ENCODE measurements at regions not wholly inside any gene's neighbourhood (a gene's known extent, or its start where the extent isn't known, plus 50 kb on each side); places are given as distances from the start of the nearest gene placed in this dataset.

DNA sequence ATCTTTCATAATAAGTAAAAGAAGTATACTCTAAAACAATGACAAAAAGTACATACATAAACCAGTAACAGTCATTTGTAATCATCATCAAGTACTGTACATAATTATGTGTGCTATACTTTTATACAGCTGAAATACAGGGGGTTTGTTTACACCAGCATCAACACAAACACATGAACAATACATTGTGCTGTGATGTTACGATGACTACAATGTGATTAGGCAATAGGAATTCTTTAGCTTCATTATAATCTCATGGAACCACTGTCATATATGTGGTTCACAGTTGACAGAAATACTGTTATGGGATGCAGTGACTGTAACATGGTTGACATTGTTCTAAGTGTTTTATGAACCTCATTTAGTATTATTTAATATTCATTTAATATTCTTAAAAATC, 914.4 kb upstream of the TENM4 start:
- no peaks in the 10 kb centered on the region for H3K9me2 ChIP-seq (ENCODE audit: insufficient read depth, low read length)
- no peaks in the 10 kb centered on the region for H3K4me1 ChIP-seq (ENCODE audit: insufficient read depth, low read length, poor library complexity, severe bottlenecking)
- no peaks in the 10 kb centered on the region for H3K9me3 ChIP-seq (ENCODE audit: low read length)
- no peaks in the 10 kb centered on the region for H3K36me3 ChIP-seq (ENCODE audit: insufficient read depth, low read length)
- H2AFZ ChIP-seq (ENCODE audit: low read length) = no peak overlapping the region
- H3K4me2 ChIP-seq (ENCODE audit: low read length) = no peak overlapping the region
- no peak overlapping the region for H3K27ac ChIP-seq (ENCODE audit: low read depth, low read length, poor library complexity, severe bottlenecking)
- intact Hi-C loops (cut with micrococcal nuclease; ENCODE audit: unreplicated experiment) = no loop called here
- H4K20me1 ChIP-seq (ENCODE audit: insufficient read depth, low read length) = no peaks in the 10 kb centered on the region
- DNase-seq (ENCODE audit: low spot score) = no peak
- POLR2A ChIA-PET = no interaction called here
- H3K79me2 ChIP-seq (ENCODE audit: insufficient read depth, low read depth, low read length) = no peaks in the 10 kb centered on the region
- no peak overlapping the region for H3K4me3 ChIP-seq (ENCODE audit: low read depth, low read length, poor library complexity, severe bottlenecking)
- CTCF ChIA-PET (ENCODE audit: unreplicated experiment) = no interaction called here
- BruUV-seq (replicated peaks) = no TSS peak
- no peak for TF ChIP-seq EZH2phosphoT487 (IDR thresholded peaks at IDR 0.05; ENCODE audit: borderline replicate concordance, low read depth, low read length)
- TF ChIP-seq, protein P1, sequence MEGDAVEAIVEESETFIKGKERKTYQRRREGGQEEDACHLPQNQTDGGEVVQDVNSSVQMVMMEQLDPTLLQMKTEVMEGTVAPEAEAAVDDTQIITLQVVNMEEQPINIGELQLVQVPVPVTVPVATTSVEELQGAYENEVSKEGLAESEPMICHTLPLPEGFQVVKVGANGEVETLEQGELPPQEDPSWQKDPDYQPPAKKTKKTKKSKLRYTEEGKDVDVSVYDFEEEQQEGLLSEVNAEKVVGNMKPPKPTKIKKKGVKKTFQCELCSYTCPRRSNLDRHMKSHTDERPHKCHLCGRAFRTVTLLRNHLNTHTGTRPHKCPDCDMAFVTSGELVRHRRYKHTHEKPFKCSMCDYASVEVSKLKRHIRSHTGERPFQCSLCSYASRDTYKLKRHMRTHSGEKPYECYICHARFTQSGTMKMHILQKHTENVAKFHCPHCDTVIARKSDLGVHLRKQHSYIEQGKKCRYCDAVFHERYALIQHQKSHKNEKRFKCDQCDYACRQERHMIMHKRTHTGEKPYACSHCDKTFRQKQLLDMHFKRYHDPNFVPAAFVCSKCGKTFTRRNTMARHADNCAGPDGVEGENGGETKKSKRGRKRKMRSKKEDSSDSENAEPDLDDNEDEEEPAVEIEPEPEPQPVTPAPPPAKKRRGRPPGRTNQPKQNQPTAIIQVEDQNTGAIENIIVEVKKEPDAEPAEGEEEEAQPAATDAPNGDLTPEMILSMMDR (conservative IDR thresholded peaks at IDR 0.05; ENCODE audit: low read length) = no peak

DNA sequence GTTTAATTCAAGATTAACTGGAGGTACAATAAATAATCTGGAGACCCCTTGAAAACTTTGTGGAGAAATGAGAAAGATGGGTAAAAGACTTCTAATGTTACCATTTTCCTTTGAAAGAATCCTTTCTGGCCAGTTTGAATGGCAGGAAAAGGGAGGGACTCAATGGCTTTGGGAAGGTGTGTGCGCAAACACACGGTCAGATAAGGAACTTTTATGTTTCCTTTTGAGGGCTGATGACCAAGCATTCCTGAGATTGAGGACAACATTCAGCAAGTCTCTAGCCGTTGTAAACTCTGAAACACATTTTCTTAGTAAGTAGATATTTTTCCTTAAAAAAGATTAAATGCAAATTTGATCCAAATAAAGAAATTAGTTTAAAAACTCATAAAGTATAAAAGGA, 909.7 kb upstream of the TENM4 start:
- H3K4me1 ChIP-seq (ENCODE audit: insufficient read depth, low read length, poor library complexity, severe bottlenecking) = no peaks in the 10 kb centered on the region
- H3K4me3 ChIP-seq (ENCODE audit: low read depth, low read length, poor library complexity, severe bottlenecking) = no peak overlapping the region
- no TSS peak for BruUV-seq (replicated peaks)
- H3K27ac ChIP-seq (ENCODE audit: low read depth, low read length, poor library complexity, severe bottlenecking) = no peak overlapping the region
- H2AFZ ChIP-seq (ENCODE audit: low read length) = no peak overlapping the region
- no peaks in the 10 kb centered on the region for H3K9me2 ChIP-seq (ENCODE audit: insufficient read depth, low read length)
- no peak for DNase-seq (ENCODE audit: low spot score)
- intact Hi-C loops (cut with micrococcal nuclease; ENCODE audit: unreplicated experiment) = no loop called here
- no peak for TF ChIP-seq EZH2phosphoT487 (IDR thresholded peaks at IDR 0.05; ENCODE audit: borderline replicate concordance, low read depth, low read length)
- TF ChIP-seq, protein P1 (conservative IDR thresholded peaks at IDR 0.05; ENCODE audit: low read length) = no peak
- no peaks in the 10 kb centered on the region for H3K36me3 ChIP-seq (ENCODE audit: insufficient read depth, low read length)
- ChIA-PET POLR2A (no interaction called here), CTCF (ENCODE audit: unreplicated experiment) (no interaction called here)
- no peaks in the 10 kb centered on the region for H3K9me3 ChIP-seq (ENCODE audit: low read length)
- H3K4me2 ChIP-seq (ENCODE audit: low read length) = no peak overlapping the region
- no peaks in the 10 kb centered on the region for H3K79me2 ChIP-seq (ENCODE audit: insufficient read depth, low read depth, low read length)
- H4K20me1 ChIP-seq (ENCODE audit: insufficient read depth, low read length) = no peaks in the 10 kb centered on the region

DNA sequence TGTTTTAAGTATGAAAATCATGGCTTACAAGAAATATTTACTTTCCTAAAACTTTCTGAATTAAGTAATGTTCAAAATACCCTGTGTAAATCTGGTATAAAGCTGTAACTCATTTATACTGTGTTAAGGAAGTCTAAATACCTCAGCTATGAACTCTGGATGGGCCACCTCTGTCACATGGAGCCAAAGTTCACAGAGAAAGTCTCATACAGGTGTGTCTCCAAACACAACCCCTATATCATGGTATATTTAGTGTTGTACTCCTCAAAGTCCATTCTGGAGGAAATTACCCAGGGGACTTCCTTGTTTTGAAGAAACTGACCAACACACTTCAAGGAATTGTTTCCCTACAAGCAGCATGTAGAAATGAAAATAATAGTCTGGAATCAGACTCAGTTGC, 909.2 kb upstream of the TENM4 start:
- Histone ChIP-seq H3K4me2 (ENCODE audit: low read length) (no peak overlapping the region), H2AFZ (ENCODE audit: low read length) (no peak overlapping the region), H3K79me2 (ENCODE audit: insufficient read depth, low read depth, low read length) (no peaks in the 10 kb centered on the region), H4K20me1 (ENCODE audit: insufficient read depth, low read length) (no peaks in the 10 kb centered on the region), H3K4me1 (ENCODE audit: insufficient read depth, low read length, poor library complexity, severe bottlenecking) (no peaks in the 10 kb centered on the region), H3K9me3 (ENCODE audit: low read length) (no peaks in the 10 kb centered on the region), H3K27ac (ENCODE audit: low read depth, low read length, poor library complexity, severe bottlenecking) (no peak overlapping the region), H3K36me3 (ENCODE audit: insufficient read depth, low read length) (no peaks in the 10 kb centered on the region), H3K9me2 (ENCODE audit: insufficient read depth, low read length) (no peaks in the 10 kb centered on the region), H3K4me3 (ENCODE audit: low read depth, low read length, poor library complexity, severe bottlenecking) (no peak overlapping the region)
- ChIA-PET POLR2A (no interaction called here), CTCF (ENCODE audit: unreplicated experiment) (no interaction called here)
- no peak for DNase-seq (ENCODE audit: low spot score)
- intact Hi-C loops (cut with micrococcal nuclease; ENCODE audit: unreplicated experiment) = no loop called here
- BruUV-seq (replicated peaks) = no TSS peak
- TF ChIP-seq, protein P1 (conservative IDR thresholded peaks at IDR 0.05; ENCODE audit: low read length) = no peak
- no peak for TF ChIP-seq EZH2phosphoT487 (IDR thresholded peaks at IDR 0.05; ENCODE audit: borderline replicate concordance, low read depth, low read length)
